GM23338 (cell line): ENCODE measurements at regions not wholly inside any gene's neighbourhood (a gene's known extent, or its start where the extent isn't known, plus 50 kb on each side); places are given as distances from the start of the nearest gene placed in this dataset.
"Not testable (repeated sequence)": the region's sequence is repeated elsewhere in the genome, so short reads cannot be mapped to it uniquely, and the experiment has no call there.

Experiments used
- ATAC-seq: fragments of 200-7000 bp; cut with Tn5 transposase; 3 replicates; pipeline ENCODE4 v1.9.1; 2020
- DNase-seq: peaks from one replicate; pipeline ENCODE4 v3.0.0-alpha.2; 2015; ENCODE audit warnings: low spot score
- H2AFZ ChIP-seq: fragments of 200-600 bp; sonication (generic); 2 replicates; pipeline ENCODE4 v1.8.0; 2016; ENCODE audit warnings: antibody characterized with exemption, mild to moderate bottlenecking, moderate library complexity
- H3F3A ChIP-seq: fragments of 200-600 bp; sonication (generic); replicated peaks from 2 replicates; pipeline ENCODE4 v1.8.0; 2017; ENCODE audit warnings: antibody characterized with exemption, mixed run types, low read depth
- H3K27ac ChIP-seq: fragments of 200-600 bp; sonication (generic); 2 replicates; pipeline ENCODE4 v1.6.1; 2016; ENCODE audit warnings: low read depth
- H3K27me3 ChIP-seq: fragments of 200-600 bp; sonication (generic); 2 replicates; pipeline ENCODE4 v1.8.0; 2016; ENCODE audit warnings: mild to moderate bottlenecking, mixed run types, moderate library complexity; ENCODE audit not compliant: insufficient read depth
- H3K36me3 ChIP-seq: fragments of 200-600 bp; sonication (generic); 2 replicates; pipeline ENCODE4 v1.8.0; 2016; ENCODE audit warnings: mild to moderate bottlenecking; ENCODE audit not compliant: insufficient read depth
- H3K4me1 ChIP-seq: fragments of 200-600 bp; sonication (generic); 2 replicates; pipeline ENCODE4 v1.8.0; 2016; ENCODE audit warnings: mild to moderate bottlenecking, moderate library complexity; ENCODE audit not compliant: insufficient read depth
- H3K4me2 ChIP-seq: fragments of 200-600 bp; sonication (generic); 2 replicates; pipeline ENCODE4 v1.7.1; 2017; ENCODE audit warnings: mixed run types
- H3K4me3 ChIP-seq: fragments of 200-600 bp; sonication (generic); 2 replicates; pipeline ENCODE4 v1.6.1; 2016; ENCODE audit warnings: mixed run types
- H3K79me2 ChIP-seq: fragments of 200-600 bp; sonication (generic); replicated peaks from 2 replicates; pipeline ENCODE4 v1.8.0; 2017; ENCODE audit warnings: mild to moderate bottlenecking; ENCODE audit not compliant: insufficient read depth
- H3K9me2 ChIP-seq: fragments of 200-600 bp; sonication (generic); 2 replicates; pipeline ENCODE4 v1.8.0; 2017; ENCODE audit not compliant: insufficient read depth
- H4K20me1 ChIP-seq: fragments of 200-600 bp; sonication (generic); replicated peaks from 2 replicates; pipeline ENCODE4 v1.8.0; 2017; ENCODE audit warnings: mild to moderate bottlenecking; ENCODE audit not compliant: insufficient read depth
- H3K27ac Mint-ChIP-seq: 2 replicates; pipeline ENCODE4 v1.8.0; 2020; ENCODE audit warnings: inconsistent platforms, mild to moderate bottlenecking, moderate library complexity, mixed read lengths
- H3K27me3 Mint-ChIP-seq: 3 replicates; pipeline ENCODE4 v1.8.0; 2022; ENCODE audit warnings: low read depth, mild to moderate bottlenecking, moderate library complexity, mixed read lengths, inconsistent platforms; ENCODE audit not compliant: insufficient read depth, poor library complexity
- H3K36me3 Mint-ChIP-seq: 3 replicates; pipeline ENCODE4 v1.8.0; 2021; ENCODE audit warnings: low read depth, mild to moderate bottlenecking, inconsistent platforms, moderate library complexity, mixed read lengths
- H3K4me1 Mint-ChIP-seq: 3 replicates; pipeline ENCODE4 v1.8.0; 2020; ENCODE audit warnings: mild to moderate bottlenecking, inconsistent platforms, mixed read lengths
- H3K4me3 Mint-ChIP-seq: 3 replicates; pipeline ENCODE4 v1.8.0; 2021; ENCODE audit warnings: moderate library complexity, mild to moderate bottlenecking, inconsistent platforms, mixed read lengths
- H3K9me3 Mint-ChIP-seq: 3 replicates; pipeline ENCODE4 v1.8.0; 2020; ENCODE audit warnings: moderate library complexity, mild to moderate bottlenecking, inconsistent platforms, mixed read lengths
- CREB1 ChIP-seq: fragments of 250-450 bp; sonication (Bioruptor Pico); IDR thresholded peaks from 2 replicates; pipeline ENCODE4 v1.5.0; 2020; ENCODE audit warnings: low read depth, mild to moderate bottlenecking, moderate library complexity
- CTCF ChIP-seq, 2 experiments: fragments of 200-600 bp in 1 of 2; sonication (generic) in 1 of 2; conservative IDR thresholded peaks; 2 replicates each; pipeline versions ENCODE4 v1.5.1 to v1.6.1; 2016 to 2017; ENCODE audit warnings: antibody characterized with exemption in 2 of 2, low read depth in 2 of 2, mild to moderate bottlenecking in 2 of 2, moderate library complexity in 1 of 2
- EZH2 ChIP-seq: fragments of 200-600 bp; sonication (generic); IDR thresholded peaks from one replicate; pipeline ENCODE4 v1.8.0; 2017; ENCODE audit warnings: antibody characterized with exemption, mild to moderate bottlenecking, low read depth; ENCODE audit not compliant: unreplicated experiment
- JUNB ChIP-seq: IDR thresholded peaks from one replicate; pipeline ENCODE4 v1.6.1; 2016; ENCODE audit warnings: antibody characterized with exemption; ENCODE audit not compliant: unreplicated experiment
- NANOG ChIP-seq: IDR thresholded peaks from 2 replicates; pipeline ENCODE4 v1.6.1; 2016; ENCODE audit warnings: antibody characterized with exemption, borderline replicate concordance
- POLR2AphosphoS5 ChIP-seq: IDR thresholded peaks from 2 replicates; pipeline ENCODE4 v1.6.1; 2016; ENCODE audit warnings: antibody characterized with exemption, low read depth
- REST ChIP-seq: IDR thresholded peaks from one replicate; pipeline ENCODE4 v1.6.1; 2018; ENCODE audit warnings: antibody characterized with exemption; ENCODE audit not compliant: unreplicated experiment
- STAT1 ChIP-seq: IDR thresholded peaks from one replicate; pipeline ENCODE4 v1.6.1; 2016; ENCODE audit warnings: antibody characterized with exemption; ENCODE audit not compliant: unreplicated experiment
- ZNF114 ChIP-seq: fragments of 250-450 bp; sonication (Bioruptor Pico); IDR thresholded peaks from 2 replicates; pipeline ENCODE4 v1.5.0; 2020; ENCODE audit warnings: mild to moderate bottlenecking, moderate library complexity
- ZNF331 ChIP-seq: fragments of 250-450 bp; sonication (Bioruptor Pico); IDR thresholded peaks from 2 replicates; pipeline ENCODE4 v1.5.0; 2020; ENCODE audit warnings: low read depth, mild to moderate bottlenecking, moderate library complexity
- TF ChIP-seq, protein P1 (sequence below): fragments of 250-450 bp; sonication (Bioruptor Pico); IDR thresholded peaks from 2 replicates; pipeline ENCODE4 v1.5.0; 2020; ENCODE audit warnings: mild to moderate bottlenecking, moderate library complexity
- TF ChIP-seq, protein P2 (sequence below): IDR thresholded peaks from 2 replicates; pipeline ENCODE4 v1.6.1; 2016; ENCODE audit warnings: antibody characterized with exemption

DNA sequence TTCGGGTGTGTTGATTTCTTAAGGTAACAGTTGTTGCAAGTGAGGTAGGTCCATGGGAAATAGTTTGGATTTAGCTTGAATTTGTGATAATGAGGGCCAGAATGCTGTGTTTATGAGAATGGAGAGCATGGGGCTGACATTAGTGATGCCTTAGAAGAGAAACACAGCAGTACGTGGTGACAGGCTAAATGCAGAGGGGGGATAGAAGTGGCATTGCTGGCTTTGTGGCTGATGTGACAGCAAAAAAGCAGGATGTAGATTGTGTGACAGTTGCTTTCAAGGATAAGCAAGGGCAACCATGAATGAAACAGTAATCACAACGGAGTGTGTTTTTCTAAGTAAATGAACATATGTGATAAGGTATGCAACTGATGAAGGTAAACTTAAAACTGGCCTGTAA is 103.4 kb upstream of the SGCD start:
- H3K79me2 ChIP-seq: no peaks in the 10 kb centered on the region
- ATAC-seq (no peak), DNase-seq (no peak)
- H2AFZ ChIP-seq: no peak overlapping the region
- no peaks in the 10 kb centered on the region for H3K27me3 ChIP-seq
- Mint-ChIP-seq H3K4me3 (no peak overlapping the region), H3K27me3 (peaks cover 2% of the 10 kb centered on the region), H3K27ac (no peak overlapping the region), H3K9me3 (no peaks in the 10 kb centered on the region; the same call in 2 of the 3 replicates), H3K36me3 (no peaks in the 10 kb centered on the region), H3K4me1 (no peaks in the 10 kb centered on the region)
- no peaks in the 10 kb centered on the region for H3K4me1 ChIP-seq
- H3K36me3 ChIP-seq: no peaks in the 10 kb centered on the region
- H3K4me2 ChIP-seq: no peak overlapping the region
- TF ChIP-seq CREB1 (no peak), CTCF (conservative IDR thresholded peaks at IDR 0.05; ENCODE audit: low read depth in 2 of 2) (no peak), JUNB (no peak), STAT1 (no peak), ZNF331 (CRISPR knock-in tag) (no peak), REST (no peak), EZH2 (no peak), NANOG (no peak), POLR2AphosphoS5 (no peak), ZNF114 (CRISPR knock-in tag) (no peak)
- TF ChIP-seq, protein P1, sequence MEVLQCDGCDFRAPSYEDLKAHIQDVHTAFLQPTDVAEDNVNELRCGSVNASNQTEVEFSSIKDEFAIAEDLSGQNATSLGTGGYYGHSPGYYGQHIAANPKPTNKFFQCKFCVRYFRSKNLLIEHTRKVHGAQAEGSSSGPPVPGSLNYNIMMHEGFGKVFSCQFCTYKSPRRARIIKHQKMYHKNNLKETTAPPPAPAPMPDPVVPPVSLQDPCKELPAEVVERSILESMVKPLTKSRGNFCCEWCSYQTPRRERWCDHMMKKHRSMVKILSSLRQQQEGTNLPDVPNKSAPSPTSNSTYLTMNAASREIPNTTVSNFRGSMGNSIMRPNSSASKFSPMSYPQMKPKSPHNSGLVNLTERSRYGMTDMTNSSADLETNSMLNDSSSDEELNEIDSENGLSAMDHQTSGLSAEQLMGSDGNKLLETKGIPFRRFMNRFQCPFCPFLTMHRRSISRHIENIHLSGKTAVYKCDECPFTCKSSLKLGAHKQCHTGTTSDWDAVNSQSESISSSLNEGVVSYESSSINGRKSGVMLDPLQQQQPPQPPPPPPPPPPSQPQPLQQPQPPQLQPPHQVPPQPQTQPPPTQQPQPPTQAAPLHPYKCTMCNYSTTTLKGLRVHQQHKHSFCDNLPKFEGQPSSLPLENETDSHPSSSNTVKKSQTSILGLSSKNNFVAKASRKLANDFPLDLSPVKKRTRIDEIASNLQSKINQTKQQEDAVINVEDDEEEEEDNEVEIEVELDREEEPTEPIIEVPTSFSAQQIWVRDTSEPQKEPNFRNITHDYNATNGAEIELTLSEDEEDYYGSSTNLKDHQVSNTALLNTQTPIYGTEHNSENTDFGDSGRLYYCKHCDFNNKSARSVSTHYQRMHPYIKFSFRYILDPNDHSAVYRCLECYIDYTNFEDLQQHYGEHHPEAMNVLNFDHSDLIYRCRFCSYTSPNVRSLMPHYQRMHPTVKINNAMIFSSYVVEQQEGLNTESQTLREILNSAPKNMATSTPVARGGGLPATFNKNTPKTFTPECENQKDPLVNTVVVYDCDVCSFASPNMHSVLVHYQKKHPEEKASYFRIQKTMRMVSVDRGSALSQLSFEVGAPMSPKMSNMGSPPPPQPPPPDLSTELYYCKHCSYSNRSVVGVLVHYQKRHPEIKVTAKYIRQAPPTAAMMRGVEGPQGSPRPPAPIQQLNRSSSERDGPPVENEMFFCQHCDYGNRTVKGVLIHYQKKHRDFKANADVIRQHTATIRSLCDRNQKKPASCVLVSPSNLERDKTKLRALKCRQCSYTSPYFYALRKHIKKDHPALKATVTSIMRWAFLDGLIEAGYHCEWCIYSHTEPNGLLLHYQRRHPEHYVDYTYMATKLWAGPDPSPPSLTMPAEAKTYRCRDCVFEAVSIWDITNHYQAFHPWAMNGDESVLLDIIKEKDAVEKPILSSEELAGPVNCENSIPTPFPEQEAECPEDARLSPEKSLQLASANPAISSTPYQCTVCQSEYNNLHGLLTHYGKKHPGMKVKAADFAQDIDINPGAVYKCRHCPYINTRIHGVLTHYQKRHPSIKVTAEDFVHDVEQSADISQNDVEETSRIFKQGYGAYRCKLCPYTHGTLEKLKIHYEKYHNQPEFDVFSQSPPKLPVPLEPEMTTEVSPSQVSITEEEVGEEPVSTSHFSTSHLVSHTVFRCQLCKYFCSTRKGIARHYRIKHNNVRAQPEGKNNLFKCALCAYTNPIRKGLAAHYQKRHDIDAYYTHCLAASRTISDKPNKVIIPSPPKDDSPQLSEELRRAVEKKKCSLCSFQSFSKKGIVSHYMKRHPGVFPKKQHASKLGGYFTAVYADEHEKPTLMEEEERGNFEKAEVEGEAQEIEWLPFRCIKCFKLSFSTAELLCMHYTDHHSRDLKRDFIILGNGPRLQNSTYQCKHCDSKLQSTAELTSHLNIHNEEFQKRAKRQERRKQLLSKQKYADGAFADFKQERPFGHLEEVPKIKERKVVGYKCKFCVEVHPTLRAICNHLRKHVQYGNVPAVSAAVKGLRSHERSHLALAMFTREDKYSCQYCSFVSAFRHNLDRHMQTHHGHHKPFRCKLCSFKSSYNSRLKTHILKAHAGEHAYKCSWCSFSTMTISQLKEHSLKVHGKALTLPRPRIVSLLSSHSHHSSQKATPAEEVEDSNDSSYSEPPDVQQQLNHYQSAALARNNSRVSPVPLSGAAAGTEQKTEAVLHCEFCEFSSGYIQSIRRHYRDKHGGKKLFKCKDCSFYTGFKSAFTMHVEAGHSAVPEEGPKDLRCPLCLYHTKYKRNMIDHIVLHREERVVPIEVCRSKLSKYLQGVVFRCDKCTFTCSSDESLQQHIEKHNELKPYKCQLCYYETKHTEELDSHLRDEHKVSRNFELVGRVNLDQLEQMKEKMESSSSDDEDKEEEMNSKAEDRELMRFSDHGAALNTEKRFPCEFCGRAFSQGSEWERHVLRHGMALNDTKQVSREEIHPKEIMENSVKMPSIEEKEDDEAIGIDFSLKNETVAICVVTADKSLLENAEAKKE: no peak
- TF ChIP-seq, protein P2, sequence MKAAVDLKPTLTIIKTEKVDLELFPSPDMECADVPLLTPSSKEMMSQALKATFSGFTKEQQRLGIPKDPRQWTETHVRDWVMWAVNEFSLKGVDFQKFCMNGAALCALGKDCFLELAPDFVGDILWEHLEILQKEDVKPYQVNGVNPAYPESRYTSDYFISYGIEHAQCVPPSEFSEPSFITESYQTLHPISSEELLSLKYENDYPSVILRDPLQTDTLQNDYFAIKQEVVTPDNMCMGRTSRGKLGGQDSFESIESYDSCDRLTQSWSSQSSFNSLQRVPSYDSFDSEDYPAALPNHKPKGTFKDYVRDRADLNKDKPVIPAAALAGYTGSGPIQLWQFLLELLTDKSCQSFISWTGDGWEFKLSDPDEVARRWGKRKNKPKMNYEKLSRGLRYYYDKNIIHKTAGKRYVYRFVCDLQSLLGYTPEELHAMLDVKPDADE: no peak
- no peaks in the 10 kb centered on the region for H3K9me2 ChIP-seq
- no peak overlapping the region for H3K27ac ChIP-seq
- H3K4me3 ChIP-seq: no peak overlapping the region
- H4K20me1 ChIP-seq: no peaks in the 10 kb centered on the region
- no peaks in the 10 kb centered on the region for H3F3A ChIP-seq

GRCh38 chr5:156226485-156226884 is 100.5 kb upstream of the SGCD start:
- not testable (repeated sequence) for DNase-seq, H3F3A ChIP-seq, H3K4me2 ChIP-seq, H3K36me3 ChIP-seq, H3K27me3 Mint-ChIP-seq, H2AFZ ChIP-seq, H3K27ac ChIP-seq, H3K9me2 ChIP-seq, ATAC-seq, H3K4me1 Mint-ChIP-seq, H3K4me3 ChIP-seq, H3K27ac Mint-ChIP-seq, H3K79me2 ChIP-seq, H4K20me1 ChIP-seq, H3K4me3 Mint-ChIP-seq, H3K4me1 ChIP-seq, H3K27me3 ChIP-seq, H3K36me3 Mint-ChIP-seq, H3K9me3 Mint-ChIP-seq
